PC-9 (cell line): ENCODE measurements at regions not wholly inside any gene's neighbourhood (a gene's known extent, or its start where the extent isn't known, plus 50 kb on each side); places are given as distances from the start of the nearest gene placed in this dataset.

Experiments
- BruUV-seq: library from RNA; stranded (reverse); fragments of 400-500 nt; replicated peaks from 2 replicates; lab custom pipeline; 2021; lab: Mats Ljungman, UMichigan
- CTCF ChIA-PET: fragments of 300-600 bp; sonication (Branson Sonifier 250); formaldehyde crosslinking; loops from one replicate; lab custom pipeline; 2022; ENCODE audit warnings: antibody characterized with exemption; lab: Charles Lee
- POLR2A ChIA-PET: fragments of 300-600 bp; sonication (Branson Sonifier 250); formaldehyde crosslinking; loops from one replicate; lab custom pipeline; 2022; ENCODE audit warnings: antibody characterized with exemption; ENCODE audit not compliant: unreplicated experiment; lab: Charles Lee
- DNase-seq, 2 experiments: peaks; one replicate each; pipeline versions ENCODE4 v3.0.0 to v3.0.0-alpha.2; 2015 to 2022; ENCODE audit warnings: mixed read lengths in 1 of 2
- H2AFZ ChIP-seq: fragments of 200-600 bp; sonication (generic); 2 replicates; pipeline ENCODE4 v1.8.1; 2017; ENCODE audit warnings: antibody characterized with exemption
- H3F3A ChIP-seq: fragments of 200-600 bp; sonication (generic); 2 replicates; pipeline ENCODE4 v1.8.1; 2017; ENCODE audit warnings: antibody characterized with exemption, mild to moderate bottlenecking, low read depth; ENCODE audit not compliant: insufficient read depth
- H3K27ac ChIP-seq: fragments of 200-600 bp; sonication (generic); 2 replicates; pipeline ENCODE4 v1.6.1; 2016; ENCODE audit warnings: mixed run types
- H3K27me3 ChIP-seq: fragments of 200-600 bp; sonication (generic); 2 replicates; pipeline ENCODE4 v1.6.1; 2016; ENCODE audit warnings: low read depth, mixed run types; ENCODE audit not compliant: insufficient read depth
- H3K36me3 ChIP-seq: fragments of 200-600 bp; sonication (generic); 2 replicates; pipeline ENCODE4 v1.6.1; 2016; ENCODE audit warnings: low read depth, mixed run types
- H3K4me1 ChIP-seq: fragments of 200-600 bp; sonication (generic); replicated peaks from 2 replicates; pipeline ENCODE4 v1.6.1; 2016; ENCODE audit warnings: mixed run types; ENCODE audit not compliant: insufficient read depth
- H3K4me2 ChIP-seq: fragments of 200-600 bp; sonication (generic); 2 replicates; pipeline ENCODE4 v1.6.1; 2017; ENCODE audit warnings: mixed run types
- H3K4me3 ChIP-seq: fragments of 200-600 bp; sonication (generic); 2 replicates; pipeline ENCODE4 v1.6.1; 2016; ENCODE audit warnings: mixed run types
- H3K79me2 ChIP-seq: fragments of 200-600 bp; sonication (generic); 2 replicates; pipeline ENCODE4 v1.6.1; 2017; ENCODE audit warnings: low read depth, mixed run types
- H3K9me2 ChIP-seq: fragments of 200-600 bp; sonication (generic); 2 replicates; pipeline ENCODE4 v1.8.1; 2017; ENCODE audit warnings: mild to moderate bottlenecking; ENCODE audit not compliant: insufficient read depth
- H3K9me3 ChIP-seq: fragments of 200-600 bp; sonication (generic); 2 replicates; pipeline ENCODE4 v1.8.1; 2016; ENCODE audit warnings: low read depth; ENCODE audit not compliant: insufficient read depth
- H4K20me1 ChIP-seq: fragments of 200-600 bp; sonication (generic); 2 replicates; pipeline ENCODE4 v1.8.1; 2017; ENCODE audit not compliant: insufficient read depth
- EZH2 ChIP-seq: fragments of 200-600 bp; sonication (generic); IDR thresholded peaks from 2 replicates; pipeline ENCODE4 v1.8.0; 2017; ENCODE audit warnings: antibody characterized with exemption, low read depth
- intact Hi-C: fragments of 100-400 bp; cut with micrococcal nuclease; formaldehyde crosslinking; loops from one replicate; pipeline ENCODE4 v1.10.0; 2022; ENCODE audit not compliant: unreplicated experiment
- TF ChIP-seq, protein P1 (sequence below): fragments of 200-600 bp; sonication (generic); conservative IDR thresholded peaks from 2 replicates; pipeline ENCODE4 v1.6.1; 2017; ENCODE audit warnings: mixed run types, antibody characterized with exemption, mild to moderate bottlenecking, moderate library complexity

DNA sequence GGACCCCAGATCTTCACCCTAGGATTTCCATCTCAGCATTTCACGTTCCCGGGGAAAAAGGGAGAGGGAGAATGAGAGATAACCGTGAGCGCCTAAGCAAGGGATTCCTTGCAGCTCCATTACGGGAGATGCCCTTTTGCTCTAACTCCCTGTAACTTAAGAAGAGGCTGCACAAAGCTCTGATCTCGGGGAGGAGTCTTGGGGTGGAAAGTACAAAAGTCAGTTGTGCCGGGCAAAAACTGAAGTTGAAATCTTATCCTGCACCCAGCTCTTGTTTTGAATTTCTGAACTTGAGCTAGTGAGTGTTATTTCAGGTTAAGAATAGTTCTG lies 256.4 kb upstream of the SOX21 start:
- TF ChIP-seq, protein P1, sequence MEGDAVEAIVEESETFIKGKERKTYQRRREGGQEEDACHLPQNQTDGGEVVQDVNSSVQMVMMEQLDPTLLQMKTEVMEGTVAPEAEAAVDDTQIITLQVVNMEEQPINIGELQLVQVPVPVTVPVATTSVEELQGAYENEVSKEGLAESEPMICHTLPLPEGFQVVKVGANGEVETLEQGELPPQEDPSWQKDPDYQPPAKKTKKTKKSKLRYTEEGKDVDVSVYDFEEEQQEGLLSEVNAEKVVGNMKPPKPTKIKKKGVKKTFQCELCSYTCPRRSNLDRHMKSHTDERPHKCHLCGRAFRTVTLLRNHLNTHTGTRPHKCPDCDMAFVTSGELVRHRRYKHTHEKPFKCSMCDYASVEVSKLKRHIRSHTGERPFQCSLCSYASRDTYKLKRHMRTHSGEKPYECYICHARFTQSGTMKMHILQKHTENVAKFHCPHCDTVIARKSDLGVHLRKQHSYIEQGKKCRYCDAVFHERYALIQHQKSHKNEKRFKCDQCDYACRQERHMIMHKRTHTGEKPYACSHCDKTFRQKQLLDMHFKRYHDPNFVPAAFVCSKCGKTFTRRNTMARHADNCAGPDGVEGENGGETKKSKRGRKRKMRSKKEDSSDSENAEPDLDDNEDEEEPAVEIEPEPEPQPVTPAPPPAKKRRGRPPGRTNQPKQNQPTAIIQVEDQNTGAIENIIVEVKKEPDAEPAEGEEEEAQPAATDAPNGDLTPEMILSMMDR, result no peak
- no peaks in the 10 kb centered on the region for H3F3A ChIP-seq
- no peaks in the 10 kb centered on the region for H3K9me3 ChIP-seq
- H3K4me3 ChIP-seq, result no peak overlapping the region
- no peaks in the 10 kb centered on the region for H3K4me1 ChIP-seq
- no peaks in the 10 kb centered on the region for H3K36me3 ChIP-seq
- CTCF ChIA-PET, result no interaction called here
- H3K27ac ChIP-seq, result no peak overlapping the region
- no peak overlapping the region for H3K4me2 ChIP-seq
- H3K9me2 ChIP-seq, result no peaks in the 10 kb centered on the region
- POLR2A ChIA-PET, result no interaction called here
- H2AFZ ChIP-seq, result no peak overlapping the region
- H4K20me1 ChIP-seq, result no peaks in the 10 kb centered on the region
- peaks cover 62% of the 10 kb centered on the region for H3K27me3 ChIP-seq
- BruUV-seq, result no TSS peak
- intact Hi-C loops, result no loop called here
- DNase-seq, result no peak
- no peaks in the 10 kb centered on the region for H3K79me2 ChIP-seq

DNA sequence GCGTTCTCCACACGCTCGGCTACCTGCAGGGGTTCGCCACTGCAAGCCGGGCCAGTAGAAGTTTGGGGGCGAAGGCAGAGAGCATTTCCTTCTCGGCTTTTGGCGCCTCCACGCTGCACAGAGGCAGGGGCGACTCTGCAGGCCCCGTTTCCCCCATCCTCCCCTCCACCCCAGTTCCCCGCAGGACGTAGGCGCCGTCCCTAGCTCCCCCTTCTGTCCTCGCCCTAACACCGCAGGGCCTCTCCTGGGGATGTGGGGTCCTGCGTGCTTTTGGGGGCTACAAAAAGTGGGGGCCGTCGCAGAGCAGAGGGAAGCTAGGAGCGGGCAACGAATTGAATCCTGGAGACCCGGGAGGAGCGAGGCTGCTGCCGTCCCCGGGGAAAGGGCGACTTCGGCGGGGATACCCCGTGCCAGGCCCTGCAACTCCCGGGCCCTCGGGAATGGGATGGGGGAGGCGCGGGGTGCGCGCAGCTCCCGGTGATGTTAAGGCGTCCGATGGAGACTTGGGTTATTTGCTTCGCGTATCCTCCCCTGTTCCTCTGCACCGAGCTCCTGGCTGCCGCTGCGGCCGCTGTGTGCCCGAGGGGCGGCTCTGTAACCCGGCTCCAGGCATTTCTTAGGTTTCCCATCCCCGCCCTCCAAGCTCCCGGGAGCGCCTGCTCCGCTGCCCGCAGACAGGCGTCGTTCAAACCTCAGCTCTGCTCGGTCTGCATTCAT lies 255.9 kb upstream of the SOX21 start:
- no peak for TF ChIP-seq EZH2
- TF ChIP-seq, protein P1, result no peak
- H2AFZ ChIP-seq, result no peak overlapping the region
- no peaks in the 10 kb centered on the region for H3K9me3 ChIP-seq
- H3K9me2 ChIP-seq, result no peaks in the 10 kb centered on the region
- no peaks in the 10 kb centered on the region for H3K4me1 ChIP-seq
- no TSS peak for BruUV-seq
- no peaks in the 10 kb centered on the region for H4K20me1 ChIP-seq
- DNase-seq, result no peak
- H3K27ac ChIP-seq, result no peak overlapping the region
- ChIA-PET CTCF (no interaction called here), POLR2A (no interaction called here)
- intact Hi-C loops, result no loop called here
- no peaks in the 10 kb centered on the region for H3F3A ChIP-seq
- H3K79me2 ChIP-seq, result no peaks in the 10 kb centered on the region
- H3K27me3 ChIP-seq, result peaks cover 57% of the 10 kb centered on the region
- no peak overlapping the region for H3K4me2 ChIP-seq
- H3K4me3 ChIP-seq, result no peak overlapping the region
- H3K36me3 ChIP-seq, result no peaks in the 10 kb centered on the region

DNA sequence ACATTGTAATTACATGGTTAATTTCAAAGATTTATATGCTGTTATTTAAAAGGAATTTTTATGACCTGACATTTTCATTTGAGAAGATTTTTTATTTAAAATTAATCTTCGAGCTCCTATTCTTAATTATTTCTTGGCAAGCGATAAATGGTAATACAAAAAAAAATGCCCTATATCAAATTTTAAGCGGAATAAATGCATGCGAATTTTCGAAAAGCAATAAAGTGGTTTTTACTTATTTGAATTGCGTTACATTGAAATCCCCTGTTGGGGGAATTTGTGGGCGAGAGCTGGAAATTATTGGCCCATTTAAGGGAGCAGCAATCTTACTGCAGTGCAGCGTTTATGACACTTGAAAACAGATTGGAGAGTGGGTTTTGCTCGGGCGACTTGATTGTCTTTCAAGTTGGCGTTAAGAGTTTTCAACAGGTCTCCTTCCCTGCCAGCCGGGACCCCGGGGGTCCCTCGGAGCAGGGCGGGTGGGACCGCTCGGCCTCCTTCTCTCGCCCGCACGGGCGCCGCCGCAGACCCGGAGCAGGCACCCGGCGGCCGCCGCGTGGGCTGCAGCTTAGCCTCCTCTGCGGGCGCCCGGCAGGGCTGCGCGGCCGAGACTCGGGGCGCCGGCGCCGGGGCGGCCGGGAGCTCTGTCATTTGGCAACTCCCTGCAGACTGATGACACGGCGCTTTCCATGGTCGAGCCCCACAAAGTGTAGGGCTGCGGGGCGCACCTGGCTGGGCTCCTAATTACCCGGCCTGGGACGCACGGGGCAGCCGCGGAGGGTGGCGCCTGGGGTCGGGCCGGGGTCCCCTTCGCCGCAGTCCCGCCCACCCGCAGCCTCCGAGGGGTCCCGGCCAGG lies 255.1 kb upstream of the SOX21 start:
- no peak for TF ChIP-seq EZH2
- TF ChIP-seq, protein P1, result no peak
- no peaks in the 10 kb centered on the region for H3K79me2 ChIP-seq
- CTCF ChIA-PET, result no interaction called here
- H3K4me3 ChIP-seq, result no peak overlapping the region
- intact Hi-C loops, result no loop called here
- H3K9me3 ChIP-seq, result no peaks in the 10 kb centered on the region
- H4K20me1 ChIP-seq, result no peaks in the 10 kb centered on the region
- no peak overlapping the region for H3K27ac ChIP-seq
- H2AFZ ChIP-seq, result no peak overlapping the region
- H3K36me3 ChIP-seq, result no peaks in the 10 kb centered on the region
- H3K27me3 ChIP-seq, result peaks cover 50% of the 10 kb centered on the region
- H3K9me2 ChIP-seq, result no peaks in the 10 kb centered on the region
- POLR2A ChIA-PET, result no interaction called here
- no peak overlapping the region for H3K4me2 ChIP-seq
- DNase-seq, result no peak
- no TSS peak for BruUV-seq
- no peaks in the 10 kb centered on the region for H3K4me1 ChIP-seq
- H3F3A ChIP-seq, result no peaks in the 10 kb centered on the region
